Left lobe of liver (tissue), 2 donors: ENCODE measurements at regions not wholly inside any gene's neighbourhood (a gene's known extent, or its start where the extent isn't known, plus 50 kb on each side); places are given as distances from the start of the nearest gene placed in this dataset.
"Not testable (repeated sequence)": the region's sequence is repeated elsewhere in the genome, so short reads cannot be mapped to it uniquely, and the experiment has no call there.

Experiments
- ATAC-seq: fragments of 200-7000 bp; cut with Tn5 transposase; one replicate; pipeline ENCODE4 v1.9.1; 2020; ENCODE audit warnings: mild to moderate bottlenecking, moderate library complexity
- DNase-seq: peaks from one replicate; pipeline ENCODE4 v3.0.0-alpha.2; 2020; ENCODE audit warnings: low spot score
- donor health status: DM: no; HTN: no; CAD: no; lungs with moderate emphysema.
- donor health status: DM: no; HTN: yes; CAD: no.

- DNase-seq (no peak), ATAC-seq (no peak)
Observed at GRCh38 chr12:16884819-16885218, 278.9 kb upstream of the LMO3 start.

DNA sequence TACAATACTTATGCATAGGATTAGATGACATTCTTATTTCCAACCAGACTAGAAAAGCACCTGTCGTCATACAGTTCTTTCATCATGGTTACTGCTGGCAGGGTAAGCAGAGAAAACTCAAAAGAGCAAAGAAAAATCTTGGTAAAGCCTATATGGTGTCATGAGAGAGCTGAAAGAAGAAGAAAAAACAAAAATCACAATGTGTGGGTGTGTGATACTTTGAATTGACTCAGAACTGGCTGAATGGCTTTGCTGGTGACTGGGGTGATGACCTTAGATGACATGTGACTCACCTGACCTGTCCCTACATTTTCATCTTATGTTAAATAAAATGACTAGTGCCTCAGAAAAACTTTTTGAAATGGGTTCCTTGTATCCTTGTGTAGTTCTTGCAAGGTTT, 278.1 kb upstream of the LMO3 start:
- ATAC-seq (no peak), DNase-seq (no peak)

DNA sequence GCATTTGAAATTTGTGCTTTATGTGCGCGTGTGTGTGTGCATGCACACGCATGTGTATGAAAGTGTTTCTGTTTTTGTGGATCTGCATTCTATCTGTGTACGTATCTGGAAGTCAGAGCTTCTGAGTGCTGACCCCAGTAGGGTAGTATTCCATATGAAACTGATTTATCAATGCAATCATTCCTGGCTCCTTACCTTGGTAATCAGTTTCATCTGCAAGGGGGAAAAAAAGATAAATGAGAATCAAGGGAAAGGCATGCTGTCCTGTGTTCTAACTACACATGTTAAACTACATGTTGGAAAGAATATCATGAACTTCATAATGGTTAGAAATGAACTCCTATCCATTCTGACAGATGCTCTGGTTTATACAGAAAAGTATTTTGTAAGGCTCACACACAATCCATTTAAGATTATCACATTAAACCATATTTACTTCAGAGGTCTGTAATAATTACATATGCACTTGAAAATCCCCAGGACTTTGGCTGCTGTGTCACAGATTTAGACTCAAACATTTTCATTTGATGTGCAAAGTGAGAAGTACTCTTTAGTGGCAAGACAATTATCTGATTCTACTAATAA, 276.1 kb upstream of the LMO3 start:
- DNase-seq (no peak), ATAC-seq (no peak)

GRCh38 chr12:16880864-16881285, 274.9 kb upstream of the LMO3 start:
- no peak for ATAC-seq
- DNase-seq: no peak

DNA sequence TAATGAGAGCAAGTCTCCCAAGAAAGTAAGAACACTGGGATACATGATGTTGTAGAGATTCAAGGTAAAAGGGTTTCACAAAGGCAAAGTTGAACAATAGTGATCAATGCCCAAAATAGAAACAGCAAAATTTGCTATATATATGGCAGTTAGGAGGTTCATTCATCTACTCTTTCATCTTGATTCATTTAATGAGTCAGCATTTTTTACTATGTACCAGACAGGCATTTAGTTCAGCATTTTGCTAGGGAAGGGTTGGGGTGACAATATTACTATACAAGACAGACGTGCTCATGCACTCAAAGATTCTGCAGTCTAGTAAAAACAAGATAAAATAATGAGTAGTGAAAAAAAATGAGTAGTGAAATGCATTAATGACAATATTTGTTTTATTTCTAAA, 264.9 kb upstream of the LMO3 start:
- DNase-seq (no peak), ATAC-seq (no peak)

DNA sequence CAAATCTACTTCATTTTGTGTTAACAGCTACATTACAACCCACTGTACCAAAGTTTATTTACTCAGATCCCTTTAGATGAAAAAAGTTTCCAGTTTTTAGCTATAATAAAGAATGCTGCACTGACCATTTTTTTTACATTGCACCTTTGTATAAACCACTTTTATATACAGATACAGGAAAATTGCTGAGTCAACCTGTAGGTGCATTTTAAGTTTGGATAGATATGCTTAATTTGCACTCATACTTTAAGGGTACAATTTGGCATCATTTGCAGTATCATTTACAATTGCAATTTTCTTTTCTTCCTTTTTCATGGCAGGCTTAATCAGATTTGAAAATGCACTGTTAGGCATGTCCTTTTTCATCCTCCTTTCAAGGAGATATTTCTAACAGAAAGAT, 257.8 kb upstream of the LMO3 start:
- no peak for DNase-seq
- ATAC-seq: no peak

- ATAC-seq (no peak), DNase-seq (no peak)
Observed at GRCh38 chr12:16857456-16857923, 251.5 kb upstream of the LMO3 start.

GRCh38 chr12:16854465-16854864, 248.5 kb upstream of the LMO3 start:
- DNase-seq (no peak), ATAC-seq (no peak)

DNA sequence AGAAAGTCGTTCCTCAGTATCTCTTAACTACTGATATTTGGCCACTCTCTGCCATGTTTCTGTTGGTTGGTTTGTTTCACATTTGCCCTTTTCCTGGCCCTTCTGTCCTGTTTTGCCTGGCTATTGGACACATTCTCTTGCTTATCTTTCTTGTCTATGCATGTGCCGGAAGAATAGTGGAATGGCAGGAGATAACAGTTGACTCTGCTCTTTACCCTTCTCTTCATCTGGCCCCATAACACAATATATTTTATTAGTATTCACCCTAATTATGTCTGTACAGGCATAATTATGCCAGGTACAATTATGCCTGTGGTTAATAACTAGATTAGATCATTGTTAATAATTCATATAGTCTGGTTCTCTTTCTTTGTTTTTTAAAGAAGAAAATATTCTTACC, 243.5 kb upstream of the LMO3 start:
- ATAC-seq (no peak), DNase-seq (no peak)

GRCh38 chr12:16844875-16845274, 238.9 kb upstream of the LMO3 start:
- ATAC-seq (peak; percentile 46), DNase-seq (no peak)

DNA sequence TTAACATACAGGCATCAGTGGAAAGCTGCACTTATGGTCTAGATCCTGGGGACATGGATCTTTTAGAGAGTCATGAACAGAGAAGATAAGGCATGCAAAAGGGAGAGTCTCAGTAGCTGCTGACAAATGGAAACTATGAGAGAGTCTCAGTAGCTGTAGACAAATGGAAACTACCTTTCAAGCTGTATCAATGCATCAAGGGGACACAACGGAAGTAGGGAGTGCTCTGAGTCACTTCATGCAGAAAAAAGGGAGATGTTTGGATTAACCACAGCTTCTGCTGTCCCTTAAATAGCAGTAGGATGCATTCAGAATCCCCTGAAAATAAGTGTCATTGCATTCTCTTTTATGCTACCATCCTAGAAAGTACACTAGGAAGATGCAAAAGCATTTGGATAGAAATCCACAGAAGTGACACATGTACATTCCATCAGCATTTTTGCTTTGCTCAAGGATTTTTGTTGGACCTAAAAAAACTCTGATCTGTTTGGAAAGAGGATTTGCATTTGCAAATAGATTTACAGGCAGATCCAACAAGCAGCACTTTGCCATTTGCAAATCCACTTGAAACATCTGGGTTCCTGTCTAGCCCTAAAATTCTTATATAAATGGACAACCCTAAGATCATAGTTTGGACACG, 227.5 kb upstream of the LMO3 start:
- ATAC-seq: no peak

DNA sequence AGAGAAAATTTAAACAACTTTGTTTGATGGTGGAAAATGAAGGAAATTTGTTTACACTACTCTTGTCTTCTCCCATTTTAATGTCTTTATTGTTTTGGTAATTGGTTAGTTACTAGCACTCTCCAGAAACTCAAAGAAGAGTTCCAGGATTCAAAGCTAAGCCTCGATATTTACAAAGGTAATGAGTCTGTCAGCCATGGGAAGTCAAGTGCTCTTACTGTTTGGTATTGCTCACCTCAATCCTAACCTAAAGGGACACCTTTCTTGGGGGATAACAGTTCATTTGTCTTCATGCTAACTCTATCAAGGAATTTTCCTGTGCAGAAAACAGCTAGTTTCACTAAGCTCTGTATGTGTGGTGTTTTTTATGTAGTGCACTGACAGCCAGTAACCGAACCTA, 222.9 kb upstream of the LMO3 start:
- ATAC-seq (no peak), DNase-seq (no peak)

More for the DNA sequence above, 227.5 kb upstream of the LMO3 start:
- no peak for DNase-seq

DNA sequence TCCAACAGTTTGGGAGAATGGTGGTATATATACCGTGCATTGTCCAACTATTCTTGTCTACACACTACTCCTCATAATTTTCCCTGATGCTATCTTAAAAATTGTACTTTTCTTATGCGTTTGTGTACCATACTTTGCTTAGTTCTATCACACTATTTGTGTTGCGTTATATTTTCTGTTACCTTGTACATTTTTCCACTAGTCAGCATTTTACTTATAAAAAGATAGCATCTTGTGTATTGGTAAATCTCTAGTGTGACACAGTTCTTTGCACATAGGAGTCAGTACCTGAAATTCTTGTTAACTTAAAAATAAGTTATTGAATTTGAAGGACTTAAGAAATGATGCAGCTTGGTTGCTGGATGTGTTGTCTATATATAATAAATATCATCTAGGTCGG, 201.8 kb upstream of the LMO3 start:
- ATAC-seq (no peak), DNase-seq (no peak)

DNA sequence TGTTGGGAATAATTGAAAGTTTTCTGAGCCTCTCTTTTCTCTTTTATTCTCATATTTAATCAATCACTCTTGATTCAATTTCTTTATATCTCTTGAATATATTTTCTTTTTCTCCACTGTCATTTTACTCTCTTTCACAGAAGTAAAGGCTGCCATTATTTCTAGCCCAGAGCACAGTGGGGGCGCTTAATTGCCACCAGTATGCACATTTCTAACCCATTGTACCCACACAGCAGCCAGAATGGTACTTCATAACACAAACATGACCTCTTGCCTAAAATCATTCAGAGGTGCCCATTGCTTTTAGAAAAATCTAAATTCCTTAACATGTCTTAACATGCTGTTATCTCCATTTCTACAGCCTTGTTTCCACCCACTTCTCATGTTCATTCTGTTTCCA, 190.2 kb upstream of the LMO3 start:
- DNase-seq (no peak), ATAC-seq (no peak)

DNA sequence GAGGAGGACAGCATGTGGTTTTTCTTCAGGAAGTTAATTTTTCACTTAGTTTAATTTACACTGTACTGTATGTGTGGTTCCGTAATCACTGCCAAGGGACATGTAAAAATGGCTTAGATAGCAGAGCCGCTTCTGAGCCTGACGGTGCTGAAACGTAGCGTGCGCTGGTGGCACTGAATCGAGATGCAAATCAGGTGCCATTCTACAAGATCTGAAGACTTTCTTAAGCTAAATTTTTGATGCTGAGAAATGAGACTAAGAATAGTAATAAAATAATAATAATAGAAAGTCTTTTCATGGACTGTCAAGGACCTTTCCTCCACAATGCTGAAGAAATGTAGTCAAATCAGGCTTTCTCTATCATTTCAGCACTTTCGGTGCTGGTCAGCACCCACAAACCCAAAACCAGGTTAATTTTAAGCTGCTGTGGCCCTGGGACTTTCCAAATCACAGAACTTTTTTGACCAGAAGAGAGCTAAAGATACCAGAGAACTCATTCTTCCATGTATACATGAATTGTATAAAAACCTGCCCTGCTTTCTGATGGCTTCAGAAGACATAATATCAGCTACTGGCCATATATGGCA, 183.3 kb upstream of the LMO3 start:
- no peak for DNase-seq
- no peak for ATAC-seq

DNA sequence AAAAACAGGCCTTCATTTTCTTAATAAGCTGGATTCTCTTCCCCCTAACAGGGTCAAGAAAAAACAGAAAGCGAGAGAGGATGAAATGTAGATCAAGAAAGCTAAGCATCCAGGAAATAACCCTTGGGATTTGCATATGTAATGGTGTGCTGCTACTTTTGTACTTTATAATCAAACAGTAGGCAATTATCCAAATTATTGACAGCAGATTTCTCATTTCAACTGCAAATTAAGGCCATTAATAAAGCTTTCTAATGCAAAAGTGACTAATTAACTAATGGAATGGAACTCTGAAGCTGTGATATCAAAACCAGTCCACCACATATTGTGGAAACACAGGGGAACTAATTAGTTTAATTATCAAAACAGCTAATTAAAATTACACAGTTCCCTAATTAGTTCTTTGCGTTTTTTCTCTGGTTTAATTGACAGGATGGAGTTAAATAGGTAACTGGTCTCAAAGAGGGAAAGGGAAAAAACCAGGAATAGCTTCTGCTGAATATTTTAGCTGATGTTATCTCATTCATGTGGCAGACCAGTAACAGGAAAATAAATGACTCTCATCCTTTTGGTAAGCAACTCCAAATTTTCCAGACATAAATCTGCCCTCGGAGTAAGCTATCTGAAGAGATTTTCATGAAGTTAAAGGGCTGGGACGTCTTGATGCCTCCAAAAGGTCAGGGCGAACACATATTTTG, 182.7 kb upstream of the LMO3 start:
- ATAC-seq: no peak

DNA sequence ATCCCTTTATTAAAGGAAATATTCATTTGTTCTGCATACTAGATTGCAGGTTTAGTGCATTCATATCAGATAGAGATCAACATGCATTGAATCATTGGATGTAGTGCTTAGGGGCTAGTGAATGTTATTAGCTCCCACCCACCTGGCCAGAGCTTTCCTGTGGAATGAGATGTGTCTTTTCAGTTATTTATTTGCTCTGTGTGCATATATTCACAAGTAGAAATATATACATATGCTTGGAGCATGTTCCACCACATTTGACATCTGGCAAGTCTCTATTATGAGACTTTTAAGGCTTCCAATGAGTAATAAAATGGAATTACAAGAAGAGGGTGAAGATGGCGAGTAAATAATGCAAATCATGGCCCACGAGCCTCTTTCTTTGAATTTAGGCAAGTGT, 180.0 kb upstream of the LMO3 start:
- ATAC-seq (no peak), DNase-seq (no peak)

More for the DNA sequence above, 182.7 kb upstream of the LMO3 start:
- no peak for DNase-seq

DNA sequence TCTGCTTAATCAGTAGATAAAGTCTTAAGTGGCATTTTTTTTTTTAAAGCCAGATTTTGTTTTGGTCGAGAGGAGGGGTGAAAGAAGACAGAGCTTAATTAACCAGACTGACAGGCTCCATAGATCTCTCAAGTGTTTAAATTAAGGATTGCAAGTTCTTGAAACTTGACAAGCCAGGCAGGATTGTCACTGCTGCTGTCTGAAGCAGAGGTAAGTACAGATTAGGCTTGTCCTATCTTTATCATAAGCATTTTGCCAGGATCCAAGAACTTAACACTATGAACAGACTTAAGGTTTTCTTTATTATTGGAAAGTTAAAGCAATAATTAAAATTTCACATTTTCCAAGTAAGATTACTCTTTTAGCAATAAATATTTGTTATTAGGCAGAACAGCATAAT, 179.6 kb upstream of the LMO3 start:
- no peak for DNase-seq

DNA sequence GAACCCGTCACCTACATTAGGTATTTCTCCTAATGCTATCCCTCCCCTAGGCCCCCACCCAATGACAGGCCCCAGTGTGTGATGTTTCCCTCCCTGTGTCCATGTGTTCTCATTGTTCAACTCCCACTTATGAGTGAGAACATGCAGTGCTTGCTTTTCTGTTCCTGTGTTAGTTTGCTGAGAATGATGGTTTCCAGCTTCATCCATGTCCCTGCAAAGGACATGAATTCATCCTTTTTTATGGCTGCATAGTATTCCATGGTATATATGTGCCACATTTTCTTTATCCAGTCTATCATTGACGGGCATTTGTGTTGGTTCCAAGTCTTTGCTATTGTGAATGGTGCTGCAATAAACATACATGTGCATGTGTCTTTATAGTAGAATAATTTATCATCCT, 163.2 kb upstream of the LMO3 start:
- not testable (repeated sequence) for ATAC-seq

More for the DNA sequence above, 179.6 kb upstream of the LMO3 start:
- no peak for ATAC-seq

GRCh38 chr12:16766736-16767135, 160.8 kb upstream of the LMO3 start:
- ATAC-seq: no peak
- no peak for DNase-seq

More for the DNA sequence above, 163.2 kb upstream of the LMO3 start:
- not testable (repeated sequence) for DNase-seq

GRCh38 chr12:16763901-16764300, 157.9 kb upstream of the LMO3 start:
- no peak for DNase-seq
- no peak for ATAC-seq
